ENCODE measurements at regions not wholly inside any gene's neighbourhood (a gene's known extent, or its start where the extent isn't known, plus 50 kb on each side); places are given as distances from the start of the nearest gene placed in this dataset.

DNA sequence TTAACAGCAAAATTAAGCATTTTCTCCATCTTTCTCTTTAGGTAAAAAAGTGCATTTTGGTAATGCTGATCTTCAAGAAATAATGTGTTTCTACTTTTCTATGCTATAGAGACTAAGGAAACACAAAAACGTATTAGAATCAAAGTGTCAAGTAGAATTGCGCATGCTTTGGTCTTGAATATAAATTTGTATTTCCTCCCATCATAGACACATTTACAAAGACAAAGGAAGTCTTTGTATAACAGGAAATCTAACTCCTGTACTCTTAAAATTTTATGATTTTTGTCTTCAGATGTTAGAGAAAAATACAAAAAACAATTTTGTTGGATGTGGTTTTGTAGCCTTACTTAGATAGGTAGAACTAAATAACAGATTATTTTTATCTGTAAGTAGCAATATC is 1299.4 kb downstream of the NCAM2 start:
- TF ChIP-seq, protein P1, sequence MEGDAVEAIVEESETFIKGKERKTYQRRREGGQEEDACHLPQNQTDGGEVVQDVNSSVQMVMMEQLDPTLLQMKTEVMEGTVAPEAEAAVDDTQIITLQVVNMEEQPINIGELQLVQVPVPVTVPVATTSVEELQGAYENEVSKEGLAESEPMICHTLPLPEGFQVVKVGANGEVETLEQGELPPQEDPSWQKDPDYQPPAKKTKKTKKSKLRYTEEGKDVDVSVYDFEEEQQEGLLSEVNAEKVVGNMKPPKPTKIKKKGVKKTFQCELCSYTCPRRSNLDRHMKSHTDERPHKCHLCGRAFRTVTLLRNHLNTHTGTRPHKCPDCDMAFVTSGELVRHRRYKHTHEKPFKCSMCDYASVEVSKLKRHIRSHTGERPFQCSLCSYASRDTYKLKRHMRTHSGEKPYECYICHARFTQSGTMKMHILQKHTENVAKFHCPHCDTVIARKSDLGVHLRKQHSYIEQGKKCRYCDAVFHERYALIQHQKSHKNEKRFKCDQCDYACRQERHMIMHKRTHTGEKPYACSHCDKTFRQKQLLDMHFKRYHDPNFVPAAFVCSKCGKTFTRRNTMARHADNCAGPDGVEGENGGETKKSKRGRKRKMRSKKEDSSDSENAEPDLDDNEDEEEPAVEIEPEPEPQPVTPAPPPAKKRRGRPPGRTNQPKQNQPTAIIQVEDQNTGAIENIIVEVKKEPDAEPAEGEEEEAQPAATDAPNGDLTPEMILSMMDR (IDR thresholded peaks at IDR 0.05) = no peak
- no peak for TF ChIP-seq ZFX (IDR thresholded peaks at IDR 0.05; ENCODE audit: borderline replicate concordance)
- H3K27ac ChIP-seq = no peak overlapping the region

DNA sequence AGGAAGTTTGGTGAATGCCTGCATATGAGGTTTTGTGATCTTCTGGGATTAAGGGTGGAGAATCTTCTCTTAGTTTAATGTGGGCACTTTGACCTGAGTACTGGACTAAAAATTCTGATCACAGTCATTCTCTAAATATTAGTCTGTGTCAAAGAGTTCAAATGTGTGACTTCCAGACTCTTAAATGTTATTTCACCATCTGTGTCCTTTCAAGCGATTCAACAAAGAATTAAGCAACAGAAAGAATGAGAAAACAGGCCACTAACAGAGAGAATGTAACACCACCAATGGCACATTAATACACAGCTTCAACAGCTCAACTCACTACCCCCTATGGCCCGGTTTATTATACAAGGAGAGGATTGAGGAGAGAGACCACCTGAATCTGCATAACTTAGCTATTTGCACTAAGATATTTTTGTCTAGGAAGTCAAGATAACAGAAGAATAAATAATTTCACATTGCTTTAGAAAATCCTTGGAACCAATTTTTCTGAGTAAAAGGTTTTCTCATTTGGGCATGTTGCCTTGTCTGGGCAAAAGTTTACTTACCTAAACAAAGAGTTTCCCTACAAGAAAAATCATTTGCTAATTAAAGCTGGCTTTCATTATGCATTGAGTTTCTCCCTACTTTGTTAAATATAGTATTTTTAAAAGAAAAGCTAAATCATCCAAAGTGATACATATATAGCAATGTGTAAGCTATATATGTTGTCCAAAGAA is 1313.7 kb downstream of the NCAM2 start:
- TF ChIP-seq, protein P1 (IDR thresholded peaks at IDR 0.05) = no peak
- TF ChIP-seq ZFX (IDR thresholded peaks at IDR 0.05; ENCODE audit: borderline replicate concordance) = no peak
- no peak overlapping the region for H3K27ac ChIP-seq

DNA sequence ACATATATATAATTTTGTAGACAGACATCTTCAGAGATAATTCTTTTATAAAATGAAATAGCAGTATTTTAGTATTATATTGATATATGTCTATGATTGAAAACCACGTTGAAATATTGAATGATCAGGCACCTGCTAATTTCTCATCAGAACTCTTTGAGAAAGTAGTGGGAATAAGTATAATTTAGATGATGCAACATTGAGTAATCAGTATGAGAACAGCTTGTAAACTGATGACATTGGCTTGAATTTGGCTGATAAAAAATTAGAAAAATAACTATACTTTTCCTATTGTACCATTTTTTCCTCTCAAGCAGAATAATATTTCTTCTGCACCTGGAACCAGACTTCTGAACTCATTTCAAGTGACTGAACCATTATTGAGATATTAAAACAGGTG is 1316.8 kb downstream of the NCAM2 start:
- H3K27ac ChIP-seq = no peak overlapping the region
- TF ChIP-seq, protein P1 (IDR thresholded peaks at IDR 0.05) = no peak
- TF ChIP-seq ZFX (IDR thresholded peaks at IDR 0.05; ENCODE audit: borderline replicate concordance) = no peak

DNA sequence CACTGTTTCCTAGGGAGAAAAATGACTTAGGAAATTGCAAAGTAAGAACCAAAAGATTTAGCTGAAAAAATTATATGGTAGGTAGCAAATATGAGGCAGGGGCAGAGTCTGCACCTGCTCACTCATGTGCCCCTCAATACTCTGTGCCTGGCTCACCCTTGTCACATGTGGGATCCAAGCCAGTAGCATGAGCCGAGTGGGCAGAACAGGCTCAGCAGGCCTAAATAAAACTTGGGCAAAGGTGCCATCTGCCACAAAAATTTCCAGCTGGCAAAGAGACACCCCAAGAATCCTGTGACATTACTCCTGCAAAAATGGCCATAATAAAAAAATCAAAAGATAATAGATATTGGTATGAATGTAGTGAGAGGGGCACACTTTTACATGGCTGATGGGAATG is 1321.2 kb downstream of the NCAM2 start:
- H3K27ac ChIP-seq = no peak overlapping the region
- TF ChIP-seq, protein P1 (IDR thresholded peaks at IDR 0.05) = no peak
- no peak for TF ChIP-seq ZFX (IDR thresholded peaks at IDR 0.05; ENCODE audit: borderline replicate concordance)

DNA sequence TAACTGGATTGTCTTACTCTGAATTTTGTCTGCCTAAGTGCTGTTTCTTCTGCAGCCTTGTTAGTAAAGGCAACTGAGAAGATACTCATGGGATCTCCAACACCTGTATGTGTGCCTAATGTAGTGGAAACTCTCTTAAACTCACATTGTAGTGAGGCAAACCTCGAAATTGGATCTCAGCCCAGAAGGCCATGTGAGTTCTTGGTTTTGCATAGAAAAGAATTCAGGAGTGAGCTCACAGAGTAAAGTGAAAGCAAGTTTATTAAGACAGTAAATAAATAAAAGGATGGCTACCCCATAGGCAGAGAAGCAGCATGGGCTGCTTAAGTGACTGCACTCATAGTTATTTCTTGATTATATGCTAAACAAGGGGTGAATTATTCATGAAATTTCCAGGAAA is 1344.7 kb downstream of the NCAM2 start:
- TF ChIP-seq, protein P1 (IDR thresholded peaks at IDR 0.05) = no peak
- no peak for TF ChIP-seq ZFX (IDR thresholded peaks at IDR 0.05; ENCODE audit: borderline replicate concordance)
- H3K27ac ChIP-seq = no peak overlapping the region

DNA sequence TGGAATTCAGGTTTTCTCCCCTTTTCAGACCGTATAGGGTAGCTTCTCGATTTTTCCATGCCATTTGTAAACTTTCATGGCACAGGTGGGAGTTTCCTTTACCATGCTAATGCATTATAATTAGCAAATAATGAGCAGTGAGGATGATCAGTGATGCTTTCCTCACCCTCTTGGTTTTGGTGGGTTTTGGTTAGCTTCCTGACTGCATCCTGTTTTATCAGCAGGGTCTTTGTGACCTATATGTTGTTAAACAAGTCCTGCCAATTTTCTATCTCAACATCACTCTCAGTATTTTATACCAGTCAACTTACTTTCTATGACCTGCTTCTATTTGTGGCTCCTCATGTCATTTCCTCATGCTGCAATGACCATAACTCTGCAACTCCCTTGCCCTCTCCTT is 1345.1 kb downstream of the NCAM2 start:
- TF ChIP-seq ZFX (IDR thresholded peaks at IDR 0.05; ENCODE audit: borderline replicate concordance) = no peak
- TF ChIP-seq, protein P1 (IDR thresholded peaks at IDR 0.05) = no peak
- no peak overlapping the region for H3K27ac ChIP-seq

DNA sequence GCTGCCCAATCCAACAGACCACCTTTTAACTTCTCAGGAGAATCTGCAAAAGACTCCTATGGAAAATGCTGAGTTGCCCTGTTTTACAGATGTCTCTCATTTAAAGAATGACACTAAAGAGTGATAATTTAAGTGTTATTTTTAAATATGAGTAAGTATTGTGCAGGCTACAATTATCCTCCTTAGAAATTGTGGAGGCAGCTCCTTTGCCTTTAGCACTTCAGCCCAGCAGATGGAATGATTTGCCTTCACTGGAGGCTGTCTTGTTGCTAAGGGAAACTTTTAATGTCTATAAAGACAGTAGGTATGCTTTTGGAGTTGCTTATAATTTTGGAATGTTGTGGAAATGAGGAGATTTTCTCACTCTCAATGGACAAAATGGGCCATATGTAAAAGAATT is 1345.5 kb downstream of the NCAM2 start:
- no peak overlapping the region for H3K27ac ChIP-seq
- no peak for TF ChIP-seq ZFX (IDR thresholded peaks at IDR 0.05; ENCODE audit: borderline replicate concordance)
- TF ChIP-seq, protein P1 (IDR thresholded peaks at IDR 0.05) = no peak

Data from 22Rv1 (cell line).